ENCODE measurements at regions not wholly inside any gene's neighbourhood (a gene's known extent, or its start where the extent isn't known, plus 50 kb on each side); places are given as distances from the start of the nearest gene placed in this dataset.

- TF ChIP-seq, protein P1, sequence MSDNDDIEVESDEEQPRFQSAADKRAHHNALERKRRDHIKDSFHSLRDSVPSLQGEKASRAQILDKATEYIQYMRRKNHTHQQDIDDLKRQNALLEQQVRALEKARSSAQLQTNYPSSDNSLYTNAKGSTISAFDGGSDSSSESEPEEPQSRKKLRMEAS (IDR thresholded peaks at IDR 0.05) = no peak
- TF ChIP-seq POLR2AphosphoS5 (IDR thresholded peaks at IDR 0.05; ENCODE audit: low read depth, low read length) (no peak), CTCF (IDR thresholded peaks at IDR 0.05 in 2 of 3, conservative IDR thresholded peaks at IDR 0.05 in 1 of 3; ENCODE audit: borderline replicate concordance in 1 of 3, insufficient read depth in 1 of 3, low read depth in 2 of 3, low read length in 2 of 3) (no peak), ZBTB33 (IDR thresholded peaks at IDR 0.05; ENCODE audit: extremely low read depth, insufficient replicate concordance, low read length) (no peak), CEBPB (IDR thresholded peaks at IDR 0.05; ENCODE audit: low read depth) (no peak), YY1 (IDR thresholded peaks at IDR 0.05; ENCODE audit: extremely low read depth, insufficient replicate concordance, low read depth, low read length) (no peak)
Measured at GRCh38 chr6:9404351-9405146, 969.2 kb upstream of the SLC35B3 start.
